Prostate gland (tissue), 2 donors: ENCODE measurements at regions not wholly inside any gene's neighbourhood (a gene's known extent, or its start where the extent isn't known, plus 50 kb on each side); places are given as distances from the start of the nearest gene placed in this dataset.

Source experiments
- CTCF ChIP-seq, 4 experiments: fragments of 200-600 bp in 2 of 4; fragments of 450-650 bp in 2 of 4; sonication (generic) in 2 of 4; IDR thresholded peaks; 1 replicate in 3 of 4; 2 replicates in 1 of 4; pipeline ENCODE4 v1.5.1; 2016 to 2019; ENCODE audit warnings: antibody characterized with exemption in 4 of 4, mild to moderate bottlenecking in 2 of 4, moderate library complexity in 2 of 4
- POLR2A ChIP-seq: fragments of 450-650 bp; IDR thresholded peaks from one replicate; pipeline ENCODE4 v1.6.1; 2016; ENCODE audit warnings: antibody characterized with exemption, mild to moderate bottlenecking

DNA sequence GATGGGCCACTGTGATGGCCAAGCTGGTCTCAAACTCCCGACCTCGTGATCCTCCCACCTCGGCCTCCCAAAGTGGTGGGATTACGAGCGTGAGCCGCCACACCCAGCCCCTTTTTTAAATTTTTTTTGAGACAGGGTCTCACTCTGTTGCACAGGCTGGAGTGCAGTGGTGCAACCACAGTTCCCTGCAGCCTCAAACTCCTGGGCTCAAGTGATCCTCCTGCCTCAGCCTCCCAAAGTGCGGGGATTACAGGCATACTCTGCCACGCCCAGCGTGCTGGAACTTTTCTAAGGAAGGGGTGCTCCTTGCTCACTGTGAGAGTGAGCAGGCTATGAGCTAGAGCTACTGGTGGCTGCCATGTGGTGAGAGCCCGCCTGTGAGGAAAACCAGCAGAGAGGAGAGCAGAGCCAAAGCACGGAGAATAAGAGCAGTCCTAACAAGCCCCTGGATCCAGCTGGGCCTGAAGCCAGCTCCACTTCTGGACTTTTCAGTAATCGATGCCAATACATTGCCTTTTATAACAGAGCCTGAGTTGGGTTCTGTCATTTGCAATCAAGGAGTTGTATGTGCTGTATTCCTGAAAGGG is 75.5 kb upstream of the UNC5A start:
- no peak for TF ChIP-seq CTCF (IDR thresholded peaks at IDR 0.05)
- no peak for TF ChIP-seq POLR2A
